ENCODE measurements at regions not wholly inside any gene's neighbourhood (a gene's known extent, or its start where the extent isn't known, plus 50 kb on each side); places are given as distances from the start of the nearest gene placed in this dataset.

- TF ChIP-seq CTCF (IDR thresholded peaks at IDR 0.05; ENCODE audit: insufficient read depth, low read length, poor library complexity, severe bottlenecking) (no peak), EZH2phosphoT487 (conservative IDR thresholded peaks at IDR 0.05; ENCODE audit: low read length) (no peak)
- H3K27me3 ChIP-seq (ENCODE audit: low read length): no peaks in the 10 kb centered on the region
- no peak overlapping the region for H2AFZ ChIP-seq (ENCODE audit: low read depth, low read length, severe bottlenecking)
Measured at GRCh38 chr20:7361931-7362330, 578.3 kb downstream of the HAO1 start.

GRCh38 chr20:7362601-7363000 is 577.7 kb downstream of the HAO1 start:
- Histone ChIP-seq H3K9me3 (ENCODE audit: insufficient read depth, low read length) (no peaks in the 10 kb centered on the region), H2AFZ (ENCODE audit: low read depth, low read length, severe bottlenecking) (no peak overlapping the region), H3K4me2 (ENCODE audit: low read depth, low read length, poor library complexity, severe bottlenecking) (no peak overlapping the region), H3K27ac (ENCODE audit: low read depth, low read length) (no peak overlapping the region), H4K20me1 (ENCODE audit: low read depth, low read length) (no peaks in the 10 kb centered on the region), H3F3A (ENCODE audit: insufficient read depth) (no peaks in the 10 kb centered on the region), H3K9me2 (replicated peaks; ENCODE audit: insufficient read depth, low read length) (no peaks in the 10 kb centered on the region), H3K36me3 (ENCODE audit: low read length) (no peaks in the 10 kb centered on the region), H3K27me3 (ENCODE audit: low read length) (no peaks in the 10 kb centered on the region), H3K9ac (ENCODE audit: low read length) (no peak overlapping the region), H3K79me2 (ENCODE audit: insufficient read depth, low read length) (no peaks in the 10 kb centered on the region), H3K4me3 (ENCODE audit: insufficient read depth, low read length, poor library complexity, severe bottlenecking) (no peak overlapping the region)
- TF ChIP-seq CTCF (IDR thresholded peaks at IDR 0.05; ENCODE audit: insufficient read depth, low read length, poor library complexity, severe bottlenecking): no peak
- no peak for TF ChIP-seq EZH2phosphoT487 (conservative IDR thresholded peaks at IDR 0.05; ENCODE audit: low read length)

More at GRCh38 chr20:7361931-7362330, 578.3 kb downstream of the HAO1 start:
- Histone ChIP-seq H3K9ac (ENCODE audit: low read length) (no peak overlapping the region), H3F3A (ENCODE audit: insufficient read depth) (no peaks in the 10 kb centered on the region), H3K9me3 (ENCODE audit: insufficient read depth, low read length) (no peaks in the 10 kb centered on the region), H3K79me2 (ENCODE audit: insufficient read depth, low read length) (no peaks in the 10 kb centered on the region), H3K9me2 (replicated peaks; ENCODE audit: insufficient read depth, low read length) (no peaks in the 10 kb centered on the region), H3K4me2 (ENCODE audit: low read depth, low read length, poor library complexity, severe bottlenecking) (no peak overlapping the region), H3K27ac (ENCODE audit: low read depth, low read length) (no peak overlapping the region), H3K36me3 (ENCODE audit: low read length) (no peaks in the 10 kb centered on the region), H3K4me3 (ENCODE audit: insufficient read depth, low read length, poor library complexity, severe bottlenecking) (no peak overlapping the region), H4K20me1 (ENCODE audit: low read depth, low read length) (no peaks in the 10 kb centered on the region)

- TF ChIP-seq CTCF (IDR thresholded peaks at IDR 0.05; ENCODE audit: insufficient read depth, low read length, poor library complexity, severe bottlenecking) (no peak), EZH2phosphoT487 (conservative IDR thresholded peaks at IDR 0.05; ENCODE audit: low read length) (no peak)
- no peak overlapping the region for H3K9ac ChIP-seq (ENCODE audit: low read length)
- no peaks in the 10 kb centered on the region for H3K36me3 ChIP-seq (ENCODE audit: low read length)
- no peak overlapping the region for H3K27ac ChIP-seq (ENCODE audit: low read depth, low read length)
- H3K4me3 ChIP-seq (ENCODE audit: insufficient read depth, low read length, poor library complexity, severe bottlenecking): no peak overlapping the region
- H2AFZ ChIP-seq (ENCODE audit: low read depth, low read length, severe bottlenecking): no peak overlapping the region
- no peaks in the 10 kb centered on the region for H3K9me3 ChIP-seq (ENCODE audit: insufficient read depth, low read length)
- no peaks in the 10 kb centered on the region for H3K79me2 ChIP-seq (ENCODE audit: insufficient read depth, low read length)
- no peaks in the 10 kb centered on the region for H3K9me2 ChIP-seq (replicated peaks; ENCODE audit: insufficient read depth, low read length)
- no peaks in the 10 kb centered on the region for H3K27me3 ChIP-seq (ENCODE audit: low read length)
- H4K20me1 ChIP-seq (ENCODE audit: low read depth, low read length): no peaks in the 10 kb centered on the region
- no peaks in the 10 kb centered on the region for H3F3A ChIP-seq (ENCODE audit: insufficient read depth)
- no peak overlapping the region for H3K4me2 ChIP-seq (ENCODE audit: low read depth, low read length, poor library complexity, severe bottlenecking)
Measured at GRCh38 chr20:7366189-7366588, 574.1 kb downstream of the HAO1 start.
